GM18861 (cell line): ENCODE measurements at regions not wholly inside any gene's neighbourhood (a gene's known extent, or its start where the extent isn't known, plus 50 kb on each side); places are given as distances from the start of the nearest gene placed in this dataset.

Experiments used
- ATAC-seq: cut with Tn5 transposase; IDR thresholded peaks from one replicate; pipeline ENCODE4 v1.9.1; 2021; ENCODE audit not compliant: unreplicated experiment

GRCh38 chr2:38450509-38450908, 73.4 kb upstream of the ATL2 start:
- ATAC-seq: no peak

GRCh38 chr2:38448692-38449410, 71.8 kb upstream of the ATL2 start:
- ATAC-seq: no peak

GRCh38 chr2:38446906-38447561, 70.0 kb upstream of the ATL2 start:
- ATAC-seq: no peak

- ATAC-seq: no peak
These were observed 69.3 kb upstream of the ATL2 start for GRCh38 chr2:38446418-38446817.

GRCh38 chr2:38444247-38444646, 67.2 kb upstream of the ATL2 start:
- no peak for ATAC-seq

- no peak for ATAC-seq
These were observed 65.8 kb upstream of the ATL2 start for GRCh38 chr2:38442643-38443541.

GRCh38 chr2:38441346-38441745, 64.3 kb upstream of the ATL2 start:
- no peak for ATAC-seq

- ATAC-seq: no peak
These were observed 63.6 kb upstream of the ATL2 start for GRCh38 chr2:38440655-38441054.

GRCh38 chr2:38439863-38440262, 62.8 kb upstream of the ATL2 start:
- no peak for ATAC-seq

GRCh38 chr2:38438883-38439612, 62.0 kb upstream of the ATL2 start:
- peak; percentile 62 for ATAC-seq

- no peak for ATAC-seq
These were observed 61.2 kb upstream of the ATL2 start for GRCh38 chr2:38438133-38438882.

- no peak for ATAC-seq
These were observed 59.2 kb upstream of the ATL2 start for GRCh38 chr2:38436227-38436664.

GRCh38 chr2:38435775-38436174, 58.7 kb upstream of the ATL2 start:
- no peak for ATAC-seq

GRCh38 chr2:38434595-38434994, 57.5 kb upstream of the ATL2 start:
- no peak for ATAC-seq

- ATAC-seq: no peak
These were observed 56.5 kb upstream of the ATL2 start for GRCh38 chr2:38433607-38433975.

GRCh38 chr2:38432820-38433606, 55.9 kb upstream of the ATL2 start:
- ATAC-seq: no peak

- ATAC-seq: no peak
These were observed 53.6 kb upstream of the ATL2 start for GRCh38 chr2:38430597-38431207.

GRCh38 chr2:38430196-38430595, 53.1 kb upstream of the ATL2 start:
- no peak for ATAC-seq

GRCh38 chr2:38427936-38428335, 50.9 kb upstream of the ATL2 start:
- ATAC-seq: no peak
